Glutamatergic neuron (in vitro differentiated cells): ENCODE measurements at regions not wholly inside any gene's neighbourhood (a gene's known extent, or its start where the extent isn't known, plus 50 kb on each side); places are given as distances from the start of the nearest gene placed in this dataset.

Source experiments
- DNase-seq: peaks from one replicate; pipeline ENCODE4 v3.0.0; 2022
- H3K27ac Mint-ChIP-seq: one replicate; pipeline ENCODE4 v1.8.0; 2020; ENCODE audit warnings: mild to moderate bottlenecking, mixed read lengths, inconsistent platforms; ENCODE audit not compliant: unreplicated experiment
- H3K27me3 Mint-ChIP-seq: one replicate; pipeline ENCODE4 v1.8.0; 2020; ENCODE audit warnings: mild to moderate bottlenecking, moderate library complexity, mixed read lengths, inconsistent platforms; ENCODE audit not compliant: unreplicated experiment
- H3K36me3 Mint-ChIP-seq: one replicate; pipeline ENCODE4 v1.8.0; 2020; ENCODE audit warnings: mild to moderate bottlenecking, mixed read lengths, inconsistent platforms; ENCODE audit not compliant: unreplicated experiment
- H3K4me1 Mint-ChIP-seq: one replicate; pipeline ENCODE4 v1.8.0; 2020; ENCODE audit warnings: mild to moderate bottlenecking, low read depth, mixed read lengths, inconsistent platforms; ENCODE audit not compliant: unreplicated experiment
- H3K4me3 Mint-ChIP-seq: one replicate; pipeline ENCODE4 v1.8.0; 2020; ENCODE audit warnings: mild to moderate bottlenecking, mixed read lengths, inconsistent platforms; ENCODE audit not compliant: unreplicated experiment
- H3K9me3 Mint-ChIP-seq: one replicate; pipeline ENCODE4 v1.8.0; 2020; ENCODE audit warnings: mild to moderate bottlenecking, moderate library complexity, mixed read lengths, inconsistent platforms; ENCODE audit not compliant: unreplicated experiment
- CTCF ChIP-seq: fragments of 200-600 bp; sonication (generic); IDR thresholded peaks from one replicate; pipeline ENCODE4 v1.5.0; 2021; ENCODE audit not compliant: partially characterized antibody, unreplicated experiment

GRCh38 chr22:49697047-49697446, 130.6 kb downstream of the BRD1 start:
- Mint-ChIP-seq H3K27me3 (peaks cover 1% of the 10 kb centered on the region), H3K27ac (no peak overlapping the region), H3K4me1 (no peaks in the 10 kb centered on the region), H3K9me3 (peaks cover 25% of the 10 kb centered on the region), H3K4me3 (no peak overlapping the region), H3K36me3 (peaks cover 20% of the 10 kb centered on the region)
- TF ChIP-seq CTCF, result no peak
- DNase-seq, result no peak

- Mint-ChIP-seq H3K36me3 (peaks cover 27% of the 10 kb centered on the region), H3K9me3 (peaks cover 27% of the 10 kb centered on the region), H3K27me3 (peaks cover 5% of the 10 kb centered on the region), H3K4me1 (no peaks in the 10 kb centered on the region), H3K27ac (no peak overlapping the region), H3K4me3 (no peak overlapping the region)
- no peak for DNase-seq
- TF ChIP-seq CTCF, result no peak
Measured at GRCh38 chr22:49694462-49695260, 133.0 kb downstream of the BRD1 start.

GRCh38 chr22:49693848-49694247, 133.8 kb downstream of the BRD1 start:
- DNase-seq, result no peak
- Mint-ChIP-seq H3K36me3 (peaks cover 27% of the 10 kb centered on the region), H3K27me3 (peaks cover 7% of the 10 kb centered on the region), H3K27ac (no peak overlapping the region), H3K4me3 (no peak overlapping the region), H3K4me1 (no peaks in the 10 kb centered on the region), H3K9me3 (peaks cover 33% of the 10 kb centered on the region)
- no peak for TF ChIP-seq CTCF

- TF ChIP-seq CTCF, result no peak
- Mint-ChIP-seq H3K27ac (no peak overlapping the region), H3K9me3 (peaks cover 33% of the 10 kb centered on the region), H3K4me1 (no peaks in the 10 kb centered on the region), H3K36me3 (peaks cover 26% of the 10 kb centered on the region), H3K4me3 (no peak overlapping the region), H3K27me3 (peaks cover 9% of the 10 kb centered on the region)
- no peak for DNase-seq
Measured at GRCh38 chr22:49693416-49693815, 134.3 kb downstream of the BRD1 start.

- H3K9me3 Mint-ChIP-seq, result peaks cover 28% of the 10 kb centered on the region
- H3K4me1 Mint-ChIP-seq, result no peaks in the 10 kb centered on the region
- H3K36me3 Mint-ChIP-seq, result peaks cover 20% of the 10 kb centered on the region
- peaks cover 9% of the 10 kb centered on the region for H3K27me3 Mint-ChIP-seq
- H3K27ac Mint-ChIP-seq, result no peak overlapping the region
- H3K4me3 Mint-ChIP-seq, result no peak overlapping the region
- TF ChIP-seq CTCF, result no peak
- no peak for DNase-seq
Measured at GRCh38 chr22:49692499-49693225, 135.0 kb downstream of the BRD1 start.
